ENCODE measurements at regions not wholly inside any gene's neighbourhood (a gene's known extent, or its start where the extent isn't known, plus 50 kb on each side); places are given as distances from the start of the nearest gene placed in this dataset.

GRCh38 chr16:7200320-7200719 is 132.3 kb upstream of the RBFOX1 start:
- DNase-seq: no peak

GRCh38 chr16:7185689-7186088 is 147.0 kb upstream of the RBFOX1 start:
- no peak for DNase-seq
- in situ Hi-C loops (cut with MboI; ENCODE audit: low pct_unique_long_range_greater_than_20kb, low sequenced_read_pairs): no loop called here

More at GRCh38 chr16:7200320-7200719, 132.3 kb upstream of the RBFOX1 start:
- in situ Hi-C loops (cut with MboI; ENCODE audit: low pct_unique_long_range_greater_than_20kb, low sequenced_read_pairs): no loop called here

- DNase-seq: no peak
- in situ Hi-C loops (cut with MboI; ENCODE audit: low pct_unique_long_range_greater_than_20kb, low sequenced_read_pairs): no loop called here
These were observed 147.5 kb upstream of the RBFOX1 start for GRCh38 chr16:7185165-7185564.

- in situ Hi-C loops (cut with MboI; ENCODE audit: low pct_unique_long_range_greater_than_20kb, low sequenced_read_pairs): no loop called here
- DNase-seq: no peak
These were observed 148.9 kb upstream of the RBFOX1 start for GRCh38 chr16:7183768-7184167.

GRCh38 chr16:7182510-7183109 is 150.0 kb upstream of the RBFOX1 start:
- DNase-seq: peak; percentile 1
- in situ Hi-C loops (cut with MboI; ENCODE audit: low pct_unique_long_range_greater_than_20kb, low sequenced_read_pairs): no loop called here

- in situ Hi-C loops (cut with MboI; ENCODE audit: low pct_unique_long_range_greater_than_20kb, low sequenced_read_pairs): no loop called here
- no peak for DNase-seq
These were observed 154.8 kb upstream of the RBFOX1 start for GRCh38 chr16:7177875-7178274.

- no peak for DNase-seq
- in situ Hi-C loops (cut with MboI; ENCODE audit: low pct_unique_long_range_greater_than_20kb, low sequenced_read_pairs): no loop called here
These were observed 161.5 kb upstream of the RBFOX1 start for GRCh38 chr16:7171151-7171550.

GRCh38 chr16:7167626-7168025 is 165.0 kb upstream of the RBFOX1 start:
- in situ Hi-C loops (cut with MboI; ENCODE audit: low pct_unique_long_range_greater_than_20kb, low sequenced_read_pairs): no loop called here
- no peak for DNase-seq

- in situ Hi-C loops (cut with MboI; ENCODE audit: low pct_unique_long_range_greater_than_20kb, low sequenced_read_pairs): no loop called here
- DNase-seq: no peak
These were observed 170.8 kb upstream of the RBFOX1 start for GRCh38 chr16:7161891-7162290.

- in situ Hi-C loops (cut with MboI; ENCODE audit: low pct_unique_long_range_greater_than_20kb, low sequenced_read_pairs): no loop called here
- DNase-seq: no peak
These were observed 172.6 kb upstream of the RBFOX1 start for GRCh38 chr16:7160093-7160492.

- in situ Hi-C loops (cut with MboI; ENCODE audit: low pct_unique_long_range_greater_than_20kb, low sequenced_read_pairs): no loop called here
- DNase-seq: no peak
These were observed 174.2 kb upstream of the RBFOX1 start for GRCh38 chr16:7158481-7158880.

- in situ Hi-C loops (cut with MboI; ENCODE audit: low pct_unique_long_range_greater_than_20kb, low sequenced_read_pairs): no loop called here
- DNase-seq: no peak
These were observed 182.4 kb upstream of the RBFOX1 start for GRCh38 chr16:7150230-7150629.

GRCh38 chr16:7148606-7149005 is 184.0 kb upstream of the RBFOX1 start:
- in situ Hi-C loops (cut with MboI; ENCODE audit: low pct_unique_long_range_greater_than_20kb, low sequenced_read_pairs): no loop called here
- no peak for DNase-seq

- in situ Hi-C loops (cut with MboI; ENCODE audit: low pct_unique_long_range_greater_than_20kb, low sequenced_read_pairs): no loop called here
- no peak for DNase-seq
These were observed 191.7 kb upstream of the RBFOX1 start for GRCh38 chr16:7140899-7141298.

GRCh38 chr16:7137560-7138330 is 194.9 kb upstream of the RBFOX1 start:
- in situ Hi-C loops (cut with MboI; ENCODE audit: low pct_unique_long_range_greater_than_20kb, low sequenced_read_pairs): no loop called here
- no peak for DNase-seq

- in situ Hi-C loops (cut with MboI; ENCODE audit: low pct_unique_long_range_greater_than_20kb, low sequenced_read_pairs): no loop called here
These were observed 200.2 kb upstream of the RBFOX1 start for GRCh38 chr16:7132465-7132864.

GRCh38 chr16:7124701-7125100 is 207.9 kb upstream of the RBFOX1 start:
- DNase-seq: no peak
- in situ Hi-C loops (cut with MboI; ENCODE audit: low pct_unique_long_range_greater_than_20kb, low sequenced_read_pairs): no loop called here

More at GRCh38 chr16:7132465-7132864, 200.2 kb upstream of the RBFOX1 start:
- no peak for DNase-seq

GRCh38 chr16:7124242-7124641 is 208.4 kb upstream of the RBFOX1 start:
- DNase-seq: no peak
- in situ Hi-C loops (cut with MboI; ENCODE audit: low pct_unique_long_range_greater_than_20kb, low sequenced_read_pairs): no loop called here

GRCh38 chr16:7116734-7117133 is 215.9 kb upstream of the RBFOX1 start:
- in situ Hi-C loops (cut with MboI; ENCODE audit: low pct_unique_long_range_greater_than_20kb, low sequenced_read_pairs): no loop called here
- DNase-seq: no peak

GRCh38 chr16:7115898-7116297 is 216.7 kb upstream of the RBFOX1 start:
- in situ Hi-C loops (cut with MboI; ENCODE audit: low pct_unique_long_range_greater_than_20kb, low sequenced_read_pairs): no loop called here
- no peak for DNase-seq

GRCh38 chr16:7113949-7114348 is 218.7 kb upstream of the RBFOX1 start:
- in situ Hi-C loops (cut with MboI; ENCODE audit: low pct_unique_long_range_greater_than_20kb, low sequenced_read_pairs): no loop called here
- DNase-seq: no peak

Data from KBM-7 (cell line).